ENCODE measurements at regions not wholly inside any gene's neighbourhood (a gene's known extent, or its start where the extent isn't known, plus 50 kb on each side); places are given as distances from the start of the nearest gene placed in this dataset.

- no peak for DNase-seq (ENCODE audit: extremely low read depth in 1 of 2, low read depth in 1 of 2)
Measured at GRCh38 chr17:69820876-69821473, 254.1 kb upstream of the KCNJ16 start.

- no peak for DNase-seq (ENCODE audit: extremely low read depth in 1 of 2, low read depth in 1 of 2)
Measured at GRCh38 chr17:69822314-69822875, 252.6 kb upstream of the KCNJ16 start.

- no peak for DNase-seq (ENCODE audit: extremely low read depth in 1 of 2, low read depth in 1 of 2)
Measured at GRCh38 chr17:69828087-69828486, 246.9 kb upstream of the KCNJ16 start.

- no peak for DNase-seq (ENCODE audit: extremely low read depth in 1 of 2, low read depth in 1 of 2)
Measured at GRCh38 chr17:69834494-69834893, 240.5 kb upstream of the KCNJ16 start.

GRCh38 chr17:69851736-69852135 lies 223.3 kb upstream of the KCNJ16 start:
- DNase-seq (ENCODE audit: extremely low read depth in 1 of 2, low read depth in 1 of 2), result no peak

- no peak for DNase-seq (ENCODE audit: extremely low read depth in 1 of 2, low read depth in 1 of 2)
Measured at GRCh38 chr17:69853541-69854224, 221.3 kb upstream of the KCNJ16 start.

GRCh38 chr17:69854225-69854780 lies 220.7 kb upstream of the KCNJ16 start:
- no peak for DNase-seq (ENCODE audit: extremely low read depth in 1 of 2, low read depth in 1 of 2)

GRCh38 chr17:69856946-69857345 lies 218.1 kb upstream of the KCNJ16 start:
- no peak for DNase-seq (ENCODE audit: extremely low read depth in 1 of 2, low read depth in 1 of 2)

- no peak for DNase-seq (ENCODE audit: extremely low read depth in 1 of 2, low read depth in 1 of 2)
Measured at GRCh38 chr17:69857412-69857835, 217.6 kb upstream of the KCNJ16 start.

GRCh38 chr17:69858460-69858859 lies 216.6 kb upstream of the KCNJ16 start:
- DNase-seq (ENCODE audit: extremely low read depth in 1 of 2, low read depth in 1 of 2), result no peak

- no peak for DNase-seq (ENCODE audit: extremely low read depth in 1 of 2, low read depth in 1 of 2)
Measured at GRCh38 chr17:69860142-69860680, 214.8 kb upstream of the KCNJ16 start.

GRCh38 chr17:69864462-69864861 lies 210.6 kb upstream of the KCNJ16 start:
- no peak for DNase-seq (ENCODE audit: extremely low read depth in 1 of 2, low read depth in 1 of 2)

GRCh38 chr17:69869667-69870066 lies 205.4 kb upstream of the KCNJ16 start:
- no peak for DNase-seq (ENCODE audit: extremely low read depth in 1 of 2, low read depth in 1 of 2)

GRCh38 chr17:69870091-69870530 lies 204.9 kb upstream of the KCNJ16 start:
- DNase-seq (ENCODE audit: extremely low read depth in 1 of 2, low read depth in 1 of 2), result no peak

GRCh38 chr17:69870751-69871199 lies 204.2 kb upstream of the KCNJ16 start:
- DNase-seq (ENCODE audit: extremely low read depth in 1 of 2, low read depth in 1 of 2), result no peak

GRCh38 chr17:69871318-69871717 lies 203.7 kb upstream of the KCNJ16 start:
- DNase-seq (ENCODE audit: extremely low read depth in 1 of 2, low read depth in 1 of 2), result no peak

- no peak for DNase-seq (ENCODE audit: extremely low read depth in 1 of 2, low read depth in 1 of 2)
Measured at GRCh38 chr17:69872675-69873262, 202.3 kb upstream of the KCNJ16 start.

- DNase-seq (ENCODE audit: extremely low read depth in 1 of 2, low read depth in 1 of 2), result no peak
Measured at GRCh38 chr17:69874175-69874670, 200.8 kb upstream of the KCNJ16 start.

GRCh38 chr17:69876757-69877156 lies 198.3 kb upstream of the KCNJ16 start:
- DNase-seq (ENCODE audit: extremely low read depth in 1 of 2, low read depth in 1 of 2), result no peak

- DNase-seq (ENCODE audit: extremely low read depth in 1 of 2, low read depth in 1 of 2), result no peak
Measured at GRCh38 chr17:69878661-69879060, 196.4 kb upstream of the KCNJ16 start.

GRCh38 chr17:69879576-69879975 lies 195.4 kb upstream of the KCNJ16 start:
- DNase-seq (ENCODE audit: extremely low read depth in 1 of 2, low read depth in 1 of 2), result no peak

Measured in stimulated activated CD8-positive, alpha-beta memory T cell treated with anti-CD3 and anti-CD28 coated beads, Interleukin-7, amount 100 ng/mL, for 48 hours (primary cell).